ENCODE measurements at regions not wholly inside any gene's neighbourhood (a gene's known extent, or its start where the extent isn't known, plus 50 kb on each side); places are given as distances from the start of the nearest gene placed in this dataset.

GRCh38 chr3:24616110-24616829, 121.6 kb upstream of the THRB start:
- no peaks in the 10 kb centered on the region for H3K4me1 ChIP-seq
- no peaks in the 10 kb centered on the region for H3K36me3 ChIP-seq
- intact Hi-C loops (cut with DNase I), result no loop called here
- WGBS (ENCODE audit: insufficient coverage, low coverage, low lambda C conversion rate, missing lambda C conversion rate), result 65% methylated on average over 1 of the region's 1 CpG
- DNase-seq (no peak), ATAC-seq (no peak)
- TF ChIP-seq CTCF (IDR thresholded peaks at IDR 0.05) (no peak), POLR2A (IDR thresholded peaks at IDR 0.05) (no peak)
- H3K9me3 ChIP-seq, result no peaks in the 10 kb centered on the region
- H3K4me3 ChIP-seq, result no peak overlapping the region
- H3K27me3 ChIP-seq, result no peaks in the 10 kb centered on the region
- H3K27ac ChIP-seq, result no peak overlapping the region

DNA sequence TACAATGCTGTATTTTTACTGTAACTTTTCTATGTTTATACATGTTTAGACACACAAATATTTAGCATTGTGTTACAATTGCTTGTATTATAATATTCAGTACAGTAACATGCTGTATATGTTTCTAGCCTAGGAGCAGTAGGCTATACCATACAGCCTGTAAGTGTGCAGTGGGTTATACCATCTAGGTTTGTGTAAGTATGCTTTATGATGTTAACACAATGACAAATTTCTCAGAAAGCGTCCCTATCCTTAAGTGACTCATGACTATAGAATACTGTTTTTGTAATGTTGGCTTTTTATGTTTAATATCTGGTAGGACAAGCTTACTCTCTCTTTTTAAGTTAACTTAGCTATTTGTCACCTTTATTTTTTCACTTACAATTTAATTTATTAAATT, 127.5 kb upstream of the THRB start:
- H3K27ac ChIP-seq, result no peak overlapping the region
- 91% methylated on average over 1 of the region's 1 CpG for WGBS (ENCODE audit: insufficient coverage, low coverage, low lambda C conversion rate, missing lambda C conversion rate)
- ATAC-seq (no peak), DNase-seq (no peak)
- H3K4me3 ChIP-seq, result no peak overlapping the region
- TF ChIP-seq POLR2A (IDR thresholded peaks at IDR 0.05), result no peak
- TF ChIP-seq CTCF (IDR thresholded peaks at IDR 0.05), result no peak
- H3K36me3 ChIP-seq, result no peaks in the 10 kb centered on the region
- no peaks in the 10 kb centered on the region for H3K9me3 ChIP-seq
- intact Hi-C loops (cut with DNase I), result no loop called here
- H3K4me1 ChIP-seq, result no peaks in the 10 kb centered on the region
- no peaks in the 10 kb centered on the region for H3K27me3 ChIP-seq

- Histone ChIP-seq H3K4me1 (no peaks in the 10 kb centered on the region), H3K27ac (no peak overlapping the region), H3K9me3 (no peaks in the 10 kb centered on the region), H3K36me3 (no peaks in the 10 kb centered on the region), H3K4me3 (no peak overlapping the region), H3K27me3 (no peaks in the 10 kb centered on the region)
- 47% methylated on average over 3 of the region's 3 CpGs for WGBS (ENCODE audit: insufficient coverage, low coverage, low lambda C conversion rate, missing lambda C conversion rate)
- intact Hi-C loops (cut with DNase I), result no loop called here
- TF ChIP-seq CTCF (IDR thresholded peaks at IDR 0.05) (no peak), POLR2A (IDR thresholded peaks at IDR 0.05) (no peak)
- DNase-seq (no peak), ATAC-seq (no peak)
These were observed 128.1 kb upstream of the THRB start for GRCh38 chr3:24622696-24623225.

DNA sequence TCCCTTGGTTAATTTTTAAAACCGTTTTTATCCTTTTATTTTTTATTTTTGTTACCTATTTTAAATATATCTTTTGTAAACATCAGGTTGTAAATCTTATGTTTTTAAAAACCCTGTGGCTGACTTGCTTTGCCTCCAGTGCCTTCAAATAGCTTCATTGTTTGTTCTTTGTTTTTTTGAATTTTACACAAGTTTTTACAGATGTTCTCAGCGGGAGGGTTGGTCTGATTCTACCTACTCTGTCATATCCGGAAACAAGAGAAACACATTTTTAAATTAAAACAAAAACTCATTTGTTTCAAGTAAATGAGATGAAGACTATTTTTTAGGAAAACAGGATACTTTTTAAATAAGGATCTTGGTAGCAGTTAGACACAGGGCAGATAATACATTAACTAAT, 129.0 kb upstream of the THRB start:
- intact Hi-C loops (cut with DNase I), result no loop called here
- no peak overlapping the region for H3K27ac ChIP-seq
- WGBS (ENCODE audit: insufficient coverage, low coverage, low lambda C conversion rate, missing lambda C conversion rate), result 65% methylated on average over 3 of the region's 3 CpGs
- ATAC-seq (no peak), DNase-seq (no peak)
- TF ChIP-seq CTCF (IDR thresholded peaks at IDR 0.05), result no peak
- H3K4me1 ChIP-seq, result no peaks in the 10 kb centered on the region
- H3K9me3 ChIP-seq, result no peaks in the 10 kb centered on the region
- no peaks in the 10 kb centered on the region for H3K27me3 ChIP-seq
- H3K36me3 ChIP-seq, result no peaks in the 10 kb centered on the region
- no peak overlapping the region for H3K4me3 ChIP-seq

All from right lobe of liver (tissue), 6 donors.